ENCODE measurements at regions not wholly inside any gene's neighbourhood (a gene's known extent, or its start where the extent isn't known, plus 50 kb on each side); places are given as distances from the start of the nearest gene placed in this dataset.

GRCh38 chr1:213641312-213641711, 346.5 kb upstream of the PROX1 start:
- in situ Hi-C loops (cut with MboI; ENCODE audit: low sequenced_read_pairs, unreplicated experiment): no loop called here
- no peak for TF ChIP-seq CTCF (IDR thresholded peaks at IDR 0.05; ENCODE audit: borderline replicate concordance, control extremely low read depth, extremely low read depth, insufficient read depth, missing control alignments)
- DNase-seq (ENCODE audit: low spot score): no peak

- DNase-seq (ENCODE audit: low spot score): no peak
- in situ Hi-C loops (cut with MboI; ENCODE audit: low sequenced_read_pairs, unreplicated experiment): no loop called here
- TF ChIP-seq CTCF (IDR thresholded peaks at IDR 0.05; ENCODE audit: borderline replicate concordance, control extremely low read depth, extremely low read depth, insufficient read depth, missing control alignments): no peak
Measured at GRCh38 chr1:213643360-213643759, 344.4 kb upstream of the PROX1 start.

GRCh38 chr1:213647864-213648650, 339.7 kb upstream of the PROX1 start:
- TF ChIP-seq CTCF (IDR thresholded peaks at IDR 0.05; ENCODE audit: borderline replicate concordance, control extremely low read depth, extremely low read depth, insufficient read depth, missing control alignments): no peak
- in situ Hi-C loops (cut with MboI; ENCODE audit: low sequenced_read_pairs, unreplicated experiment): no loop called here
- no peak for DNase-seq (ENCODE audit: low spot score)

GRCh38 chr1:213649373-213649772, 338.4 kb upstream of the PROX1 start:
- DNase-seq (ENCODE audit: low spot score): no peak
- TF ChIP-seq CTCF (IDR thresholded peaks at IDR 0.05; ENCODE audit: borderline replicate concordance, control extremely low read depth, extremely low read depth, insufficient read depth, missing control alignments): no peak
- in situ Hi-C loops (cut with MboI; ENCODE audit: low sequenced_read_pairs, unreplicated experiment): no loop called here

GRCh38 chr1:213650603-213651002, 337.2 kb upstream of the PROX1 start:
- DNase-seq (ENCODE audit: low spot score): no peak
- TF ChIP-seq CTCF (IDR thresholded peaks at IDR 0.05; ENCODE audit: borderline replicate concordance, control extremely low read depth, extremely low read depth, insufficient read depth, missing control alignments): no peak
- in situ Hi-C loops (cut with MboI; ENCODE audit: low sequenced_read_pairs, unreplicated experiment): no loop called here

GRCh38 chr1:213651077-213651476, 336.7 kb upstream of the PROX1 start:
- TF ChIP-seq CTCF (IDR thresholded peaks at IDR 0.05; ENCODE audit: borderline replicate concordance, control extremely low read depth, extremely low read depth, insufficient read depth, missing control alignments): no peak
- DNase-seq (ENCODE audit: low spot score): no peak
- in situ Hi-C loops (cut with MboI; ENCODE audit: low sequenced_read_pairs, unreplicated experiment): no loop called here
